Left renal cortex interstitium (tissue), 4 donors: ENCODE measurements at regions not wholly inside any gene's neighbourhood (a gene's known extent, or its start where the extent isn't known, plus 50 kb on each side); places are given as distances from the start of the nearest gene placed in this dataset.
A peak's percentile ranks its signal among the peaks of the same experiment; 100 is the strongest.
"Not testable (repeated sequence)": the region's sequence is repeated elsewhere in the genome, so short reads cannot be mapped to it uniquely, and the experiment has no call there.

Experiments used
- DNase-seq, 4 donors: peaks; one replicate each; pipeline ENCODE4 v3.0.0-alpha.2; 2013; ENCODE audit warnings: low read depth in 4 of 4, low spot score in 2 of 4, missing footprints in 1 of 4

DNA sequence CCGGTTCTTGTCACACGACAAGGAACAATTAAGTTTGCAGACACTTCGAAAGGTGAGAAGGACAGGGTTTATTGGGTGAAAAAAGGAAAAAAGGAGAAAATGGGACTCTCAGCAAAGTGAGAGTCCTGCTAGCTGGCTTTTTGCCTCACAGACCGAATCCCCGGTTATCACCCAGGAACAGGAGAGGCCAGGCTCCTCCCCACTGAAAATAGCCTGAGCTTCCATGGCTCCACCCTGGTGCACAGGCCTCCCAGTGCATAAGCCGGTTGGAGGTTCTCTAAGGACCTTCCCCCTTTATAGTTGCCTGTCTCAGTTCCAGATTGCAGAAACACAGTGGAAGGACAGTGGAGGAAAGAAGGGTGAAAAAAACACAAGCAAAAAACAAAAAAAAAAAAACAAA, 571.7 kb downstream of the KCTD12 start:
- DNase-seq: no peak

DNA sequence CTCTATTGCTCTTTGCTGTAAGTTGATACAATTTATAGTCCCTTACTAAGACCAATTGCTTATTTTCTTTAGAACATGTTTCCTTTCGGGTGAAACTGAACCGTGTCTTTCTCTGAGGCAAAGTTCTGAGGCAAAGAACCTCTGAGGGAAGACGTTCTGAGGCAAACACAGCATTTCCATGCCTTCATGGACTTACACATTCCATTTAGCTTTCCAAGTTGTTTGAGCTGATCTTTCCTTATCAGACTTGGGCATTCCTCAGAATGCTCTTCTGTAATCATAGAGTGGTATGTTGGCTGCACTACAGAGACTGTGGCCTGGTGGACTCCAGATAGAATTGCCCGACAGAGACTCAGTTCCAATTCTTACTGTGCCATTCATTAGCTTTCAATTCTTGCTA, 579.1 kb downstream of the KCTD12 start:
- peak in 2 of 4 donors; percentile 8 to 12 for DNase-seq

DNA sequence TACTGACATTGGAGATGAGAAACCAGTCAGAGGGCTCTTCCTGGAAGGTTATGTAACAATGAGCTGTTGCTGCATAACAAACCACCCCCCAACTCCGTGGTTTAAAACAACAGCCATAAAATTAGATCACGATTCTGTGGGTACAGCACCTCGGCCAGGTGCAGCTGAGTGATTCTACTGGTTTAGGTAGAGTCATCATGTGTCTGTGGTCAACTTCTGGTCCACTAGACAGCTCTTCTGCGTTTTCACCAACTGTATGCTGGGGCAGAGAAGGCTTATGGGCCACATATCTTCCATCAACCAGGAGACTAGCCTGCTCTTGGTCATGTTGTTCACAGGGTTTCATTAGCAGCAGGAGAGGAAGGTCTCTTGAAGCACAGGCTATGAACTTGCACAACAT, 585.5 kb downstream of the KCTD12 start:
- DNase-seq: no peak

DNA sequence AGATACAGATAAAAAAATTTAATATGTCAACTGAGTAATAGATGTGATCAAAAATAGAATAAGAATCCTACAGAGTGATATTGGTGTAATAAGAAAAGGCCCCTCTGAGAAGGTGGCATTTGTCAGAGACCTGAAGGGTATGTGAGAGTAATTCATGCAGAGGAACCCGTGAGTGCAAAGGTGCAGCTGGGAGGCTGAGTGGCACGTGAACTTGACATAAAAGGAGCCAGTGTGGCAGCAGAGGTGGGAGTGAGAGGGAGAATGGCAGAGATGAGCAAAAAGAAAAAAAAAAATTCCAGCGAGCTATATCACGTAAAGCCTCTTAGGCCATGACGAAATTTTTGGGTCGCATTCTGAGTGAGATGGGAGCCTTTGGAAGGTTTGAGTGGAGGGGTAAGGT, 588.9 kb downstream of the KCTD12 start:
- no peak for DNase-seq

DNA sequence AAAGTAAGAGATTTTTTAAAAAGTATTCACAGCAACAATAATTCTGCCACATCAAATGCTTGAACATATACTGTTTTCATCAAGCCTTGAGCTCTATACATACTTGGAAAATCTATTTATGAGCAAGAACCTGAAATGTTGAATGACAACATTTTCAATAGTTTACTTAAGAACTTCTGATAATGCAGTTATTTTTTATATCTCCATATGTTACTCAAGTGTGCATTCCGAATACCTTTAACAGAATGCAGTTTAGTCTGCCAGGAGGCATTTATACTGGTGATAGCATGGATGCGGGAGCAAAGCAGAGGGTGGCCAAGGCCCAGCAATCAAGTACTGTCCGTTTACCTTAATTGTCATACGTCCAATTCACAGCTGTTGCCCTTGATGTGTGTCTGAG, 589.5 kb downstream of the KCTD12 start:
- DNase-seq: no peak

DNA sequence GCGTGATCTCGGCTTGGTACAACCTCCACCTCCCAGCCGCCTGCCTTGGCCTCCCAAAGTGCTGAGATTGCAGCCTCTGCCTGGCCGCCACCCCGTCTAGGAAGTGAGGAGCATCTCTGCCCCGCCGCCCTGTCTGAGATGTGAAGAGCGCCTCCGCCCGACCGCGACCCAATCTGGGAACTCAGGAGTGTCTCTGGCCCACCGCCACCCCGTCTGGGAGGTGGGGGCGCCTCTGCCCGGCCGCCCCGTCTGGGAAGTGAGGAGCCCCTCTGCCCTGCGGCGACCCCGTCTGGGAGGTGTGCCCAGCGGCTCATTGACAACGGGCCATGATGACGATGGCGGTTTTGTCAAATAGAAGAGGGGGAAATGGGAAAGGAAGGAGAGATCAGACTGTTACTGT, 591.2 kb downstream of the KCTD12 start:
- not testable (repeated sequence) for DNase-seq

DNA sequence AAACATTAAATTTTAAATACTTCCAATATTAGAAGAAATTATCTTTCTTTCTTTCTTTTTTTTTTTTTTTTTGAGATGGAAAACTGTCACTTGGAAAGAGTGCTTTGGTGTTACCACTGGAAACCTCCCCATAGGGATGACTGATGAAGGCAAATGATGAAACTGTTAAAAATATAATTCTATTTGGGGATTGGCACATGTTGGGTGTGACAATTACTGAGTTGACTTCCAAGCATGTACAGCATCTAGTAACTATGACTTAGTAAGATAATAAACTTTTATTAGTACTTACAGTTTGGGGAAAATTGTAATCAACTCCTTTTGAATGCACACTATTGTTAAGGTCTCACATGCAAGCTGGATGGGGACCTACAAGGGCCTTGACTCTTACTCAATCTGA, 592.5 kb downstream of the KCTD12 start:
- no peak for DNase-seq

DNA sequence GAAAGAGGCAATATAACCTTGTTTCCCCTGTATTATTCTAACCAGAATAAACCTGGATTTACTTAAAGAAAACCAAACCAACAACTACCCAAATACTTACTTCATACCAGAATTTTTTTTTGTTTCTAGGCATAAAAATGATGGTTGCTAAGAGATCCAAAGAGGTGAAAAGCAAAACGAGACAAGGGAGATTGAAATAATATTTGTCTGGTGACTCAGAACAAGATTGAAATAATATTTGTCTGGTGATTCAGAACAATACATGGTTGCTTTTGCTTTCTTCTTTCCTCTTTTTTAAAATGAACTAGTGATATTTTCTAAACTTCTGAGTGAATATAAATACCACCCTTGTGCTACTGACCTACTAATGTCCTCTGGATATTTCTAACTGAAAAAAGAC, 592.9 kb downstream of the KCTD12 start:
- no peak for DNase-seq

DNA sequence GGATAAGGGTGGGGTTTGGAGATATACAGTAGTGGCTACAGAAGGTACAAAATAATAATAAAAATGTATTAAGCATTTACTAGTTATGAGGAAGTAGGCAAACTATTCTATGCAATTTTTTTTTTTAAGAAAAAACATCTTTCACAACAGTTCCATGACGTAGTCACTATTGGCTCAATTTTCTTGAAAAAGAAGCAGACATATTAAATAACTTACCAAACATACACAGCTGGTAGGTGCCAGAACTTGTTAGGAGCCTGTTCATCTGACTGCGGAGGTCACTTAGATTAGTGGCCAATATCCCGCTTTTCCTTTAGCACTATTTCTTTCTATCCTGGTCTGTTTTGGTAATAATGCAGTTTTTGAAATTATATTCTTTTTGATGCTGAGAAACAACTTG, 593.5 kb downstream of the KCTD12 start:
- DNase-seq: no peak

DNA sequence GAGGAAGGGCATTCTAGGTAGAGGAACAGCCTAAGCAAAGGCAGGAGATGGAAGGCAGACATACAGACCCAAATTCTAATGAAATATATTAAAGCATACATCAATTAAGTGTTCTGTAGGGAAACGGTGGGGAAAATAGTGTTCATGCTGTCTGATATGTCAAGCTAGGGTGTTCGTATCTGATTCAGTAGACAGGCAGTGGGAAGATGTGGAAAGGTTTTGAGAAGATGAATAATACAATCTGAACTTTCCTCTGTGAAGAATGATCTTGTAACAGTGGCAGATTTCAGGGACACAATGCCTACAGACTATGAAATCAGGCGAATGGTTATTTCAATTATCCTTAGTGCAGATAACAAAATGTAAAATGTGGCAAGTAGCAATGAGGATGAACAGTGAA, 594.2 kb downstream of the KCTD12 start:
- DNase-seq: no peak

DNA sequence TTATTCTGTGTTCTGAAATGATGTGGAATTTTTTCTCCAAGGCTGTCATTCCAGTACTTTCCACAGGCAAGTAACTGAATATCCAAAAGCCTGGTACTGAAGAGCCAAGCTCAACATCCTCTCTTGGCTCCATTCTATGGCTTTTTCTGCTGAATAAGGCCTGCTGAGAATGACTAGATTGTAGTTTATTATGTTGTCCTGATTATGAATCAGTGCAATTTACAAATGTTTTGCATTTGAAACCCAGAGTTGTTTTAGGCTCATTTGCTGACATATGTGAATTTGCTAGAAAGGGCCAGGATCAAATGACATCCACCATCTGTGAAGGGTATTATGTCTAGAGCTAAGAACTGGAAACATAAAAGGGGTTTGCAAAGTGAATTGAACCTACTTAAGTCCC, 596.6 kb downstream of the KCTD12 start:
- no peak for DNase-seq

DNA sequence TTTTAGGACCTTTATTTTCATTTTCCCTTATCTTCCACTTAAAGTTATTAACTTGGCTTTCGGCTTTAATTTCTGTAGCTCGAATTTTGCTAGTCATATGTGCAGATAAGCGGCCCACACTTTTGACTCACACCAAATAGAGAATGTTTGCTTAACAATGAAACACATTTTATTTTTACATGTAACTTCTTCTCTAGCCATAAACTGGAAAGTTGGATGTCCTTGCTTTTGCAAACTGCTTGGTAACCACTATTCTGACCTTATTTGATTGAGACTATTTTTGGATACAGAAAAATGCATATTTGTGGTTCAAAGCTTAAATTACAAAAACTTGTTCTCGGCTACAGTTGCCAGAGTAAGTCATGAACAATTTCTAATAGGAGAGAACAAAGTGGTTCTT, 600.0 kb downstream of the KCTD12 start:
- no peak for DNase-seq

DNA sequence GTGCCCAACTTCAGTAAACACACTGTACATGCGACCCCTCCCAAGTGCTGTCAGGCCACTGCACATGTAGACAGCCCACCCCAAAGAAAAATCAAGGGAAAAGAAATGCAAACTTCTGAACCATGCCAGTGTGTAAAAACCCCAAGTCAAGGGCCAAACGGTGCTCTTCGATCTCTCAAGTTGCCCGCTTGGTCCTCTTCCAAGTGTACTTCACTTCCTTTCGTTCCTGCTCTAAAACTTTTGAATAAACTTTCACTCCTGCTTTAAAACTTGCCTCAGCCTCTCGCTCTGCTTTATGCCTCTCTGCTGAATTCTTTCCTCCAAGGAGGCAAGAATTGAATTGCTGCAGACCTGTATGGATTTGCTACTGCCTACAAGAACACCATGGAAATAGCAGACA, 600.7 kb downstream of the KCTD12 start:
- no peak for DNase-seq

DNA sequence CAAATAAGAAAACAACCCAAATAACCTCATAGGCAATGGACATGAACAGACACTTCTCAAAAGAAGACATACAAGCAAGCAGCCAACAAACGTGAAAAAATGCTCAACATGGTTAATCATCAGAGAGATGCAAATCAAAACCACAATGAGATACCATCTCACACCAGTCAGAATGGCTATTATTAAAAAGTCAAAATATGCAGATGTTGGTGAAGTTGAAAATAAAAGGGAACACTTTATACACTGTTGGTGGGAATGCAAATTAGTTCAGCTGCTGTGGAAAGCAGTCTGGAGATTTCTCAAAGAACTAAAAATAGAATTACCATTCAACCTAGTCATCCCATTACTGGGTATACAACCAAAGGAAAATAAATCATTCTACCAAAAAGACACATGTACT, 606.4 kb downstream of the KCTD12 start:
- not testable (repeated sequence) for DNase-seq

DNA sequence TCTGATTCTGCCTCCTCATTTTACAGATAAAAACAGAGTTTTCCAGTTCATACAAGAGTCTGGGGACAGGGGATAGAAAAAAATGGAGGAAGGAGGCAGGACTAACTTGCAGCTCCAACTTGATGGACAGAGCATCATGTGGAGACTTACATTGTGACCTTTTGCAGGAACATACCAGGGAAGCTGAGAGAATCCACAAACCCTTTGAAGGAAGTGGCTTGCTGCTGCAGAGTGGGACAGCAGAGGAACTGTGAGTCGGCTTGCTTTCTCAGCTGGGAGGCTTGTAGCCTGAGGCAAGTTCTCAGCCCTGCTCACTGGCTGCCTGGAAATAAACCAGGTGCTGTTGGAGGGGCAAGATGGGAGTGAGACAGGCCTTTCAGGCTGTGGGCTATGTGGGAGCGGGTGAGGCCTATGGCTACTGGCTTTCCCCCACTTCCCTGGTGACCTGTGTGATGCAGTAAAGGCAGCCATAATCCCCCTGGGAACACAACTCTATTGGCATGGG, 614.4 kb downstream of the KCTD12 start:
- no peak for DNase-seq

DNA sequence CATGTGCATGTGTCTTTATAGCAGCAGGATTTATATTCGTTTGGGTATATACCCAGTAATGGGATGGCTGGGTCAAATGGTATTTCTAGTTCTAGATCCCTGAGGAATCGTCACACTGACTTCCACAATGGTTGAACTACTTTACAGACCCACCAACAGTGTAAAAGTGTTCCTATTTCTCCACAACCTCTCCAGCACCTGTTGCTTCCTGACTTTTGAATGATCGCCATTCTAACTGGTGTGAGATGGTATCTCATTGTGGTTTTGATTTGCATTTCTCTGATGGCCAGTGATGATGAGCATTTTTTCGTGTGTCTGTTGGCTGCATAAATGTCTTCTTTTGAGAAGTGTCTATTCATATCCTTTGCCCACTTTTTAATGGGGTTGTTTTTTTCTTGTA, 617.9 kb downstream of the KCTD12 start:
- not testable (repeated sequence) for DNase-seq

DNA sequence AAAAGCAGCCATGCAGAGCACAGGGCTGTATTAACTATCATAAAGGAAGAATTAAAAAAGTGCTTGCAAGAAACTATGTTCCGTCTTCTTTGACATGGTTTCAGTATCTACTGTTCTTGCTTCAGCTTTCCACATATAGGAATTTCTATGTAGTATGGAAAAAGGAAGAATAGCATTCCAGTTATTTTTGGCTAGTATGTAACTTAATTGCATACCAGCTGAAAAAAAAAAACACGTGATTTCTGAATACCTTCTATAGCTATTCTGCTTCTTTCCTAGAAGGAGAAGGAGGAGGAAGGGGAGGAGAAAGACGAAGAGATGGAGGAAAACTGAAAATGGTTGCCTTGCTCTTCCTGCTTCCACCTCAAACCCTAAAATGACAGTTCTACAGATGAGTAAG, 619.0 kb downstream of the KCTD12 start:
- no peak for DNase-seq

DNA sequence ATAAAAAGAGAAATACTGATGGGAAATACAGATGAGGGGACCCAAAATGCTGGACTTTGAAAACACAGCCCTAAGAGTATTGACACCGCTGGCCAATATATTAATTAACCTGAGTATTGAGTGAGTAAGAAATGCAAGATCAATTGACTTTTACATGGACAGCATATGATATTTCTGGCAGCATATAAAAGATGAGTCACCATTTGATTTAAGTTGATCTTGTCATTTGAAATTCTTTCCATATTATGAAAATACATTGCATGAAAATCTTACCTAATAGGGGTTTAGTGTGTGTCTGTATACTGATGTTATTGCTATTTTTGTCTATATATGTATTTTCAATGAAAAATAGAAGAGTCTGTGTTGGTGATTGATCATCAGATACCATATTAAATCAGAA, 619.6 kb downstream of the KCTD12 start:
- no peak for DNase-seq

DNA sequence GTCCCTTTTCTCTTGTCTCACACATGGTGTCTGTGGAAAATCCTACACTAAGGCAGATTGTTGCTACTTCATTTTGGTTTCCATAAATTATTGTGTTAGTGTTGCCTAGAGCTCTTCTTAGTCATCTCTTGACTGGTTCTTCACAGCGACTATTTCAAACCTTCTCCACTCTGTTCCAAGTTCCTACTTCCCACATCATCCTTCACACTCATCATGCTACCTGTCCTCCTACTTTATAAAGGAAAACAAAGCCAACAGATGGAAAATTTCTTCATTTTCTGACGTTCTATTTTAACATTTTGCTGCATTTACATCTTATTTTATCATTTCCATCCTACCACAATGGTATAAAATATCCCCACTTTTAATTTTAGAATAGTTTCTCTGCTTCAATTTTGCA, 614.1 kb downstream of the LMO7 start:
- no peak for DNase-seq

DNA sequence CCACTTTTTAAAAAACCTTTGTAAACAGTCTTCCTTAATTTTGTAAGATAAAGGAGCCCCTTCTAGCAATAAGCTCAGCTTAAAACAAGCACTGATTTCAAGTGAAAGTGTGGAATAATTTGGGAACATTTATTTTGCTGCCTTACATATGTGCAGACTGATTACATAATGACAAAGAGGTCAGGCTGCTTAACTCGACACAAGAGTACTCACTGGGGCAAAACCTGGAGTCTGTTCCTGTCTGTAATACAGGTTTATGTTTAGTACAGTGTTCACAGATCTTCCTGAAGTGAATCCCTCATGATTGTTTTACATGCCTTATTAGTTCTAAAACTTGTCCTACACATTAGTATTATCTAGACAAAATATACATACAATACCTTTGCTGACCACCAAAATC, 609.8 kb downstream of the LMO7 start:
- no peak for DNase-seq

DNA sequence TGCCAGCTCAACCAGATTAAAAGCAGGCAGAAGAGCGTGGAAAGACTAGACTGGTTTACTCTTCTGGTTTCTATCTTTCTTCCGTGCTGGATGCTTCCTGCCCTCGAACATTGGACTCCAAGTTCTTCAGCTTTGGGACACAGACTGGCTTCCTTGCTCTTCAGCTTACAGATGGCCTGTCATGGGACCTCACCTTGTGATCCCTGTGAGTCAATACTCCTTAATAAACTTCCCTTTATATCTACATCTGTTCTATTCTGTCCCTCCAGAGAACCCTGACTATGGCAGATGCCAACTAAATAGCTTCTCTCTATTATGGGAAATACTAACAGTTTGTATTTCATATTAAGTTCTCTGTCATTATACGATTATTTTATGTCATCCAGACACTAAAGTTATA, 609.1 kb downstream of the LMO7 start:
- DNase-seq: no peak

DNA sequence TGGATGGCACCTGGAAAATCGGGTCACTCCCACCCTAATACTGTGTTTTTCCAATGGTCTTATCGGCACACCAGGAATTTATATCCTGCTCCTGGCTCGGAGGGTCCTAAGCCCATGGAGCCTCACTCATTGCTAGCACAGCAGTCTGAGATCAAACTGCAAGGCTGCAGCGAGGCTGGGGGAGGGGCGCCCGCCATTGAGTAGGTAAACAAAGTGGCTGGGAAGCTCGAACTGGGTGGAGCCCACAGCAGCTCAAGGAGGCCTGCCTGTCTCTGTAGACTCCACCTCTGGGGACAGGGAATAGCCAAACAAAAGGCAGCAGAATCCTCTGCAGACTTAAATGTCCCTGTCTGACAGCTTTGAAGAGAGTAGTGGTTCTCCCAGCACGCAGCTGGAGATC, 607.0 kb downstream of the LMO7 start:
- DNase-seq: not testable (repeated sequence)

DNA sequence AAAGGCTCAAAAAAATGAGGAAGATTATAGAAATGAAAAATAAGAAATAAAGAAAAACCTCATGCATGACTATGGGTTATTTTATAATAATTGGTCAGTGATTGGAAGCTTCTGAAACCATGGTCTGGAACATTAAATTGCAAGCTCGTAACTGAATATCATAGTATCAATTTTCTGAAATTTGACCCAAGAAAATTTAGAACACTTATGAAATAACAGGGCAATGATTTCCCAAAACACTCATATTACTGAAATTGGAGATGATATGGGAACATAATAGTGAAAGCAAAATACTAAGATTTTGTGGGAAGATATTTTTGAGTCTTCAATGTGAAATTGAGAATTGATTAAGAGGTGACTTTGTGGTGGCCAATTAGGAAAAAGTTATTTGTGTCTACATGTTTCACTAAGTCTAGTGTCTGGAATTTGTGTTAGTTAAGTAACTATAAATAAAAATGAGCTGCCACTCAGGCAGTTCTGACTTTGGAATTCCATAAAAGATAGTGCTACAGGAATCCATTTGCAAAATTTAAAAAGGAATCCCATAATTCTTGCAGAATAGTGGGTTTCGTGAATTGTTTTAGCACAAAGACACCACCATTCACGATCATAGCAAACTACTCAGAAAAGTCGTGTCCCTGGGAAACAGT, 603.0 kb downstream of the LMO7 start:
- DNase-seq: no peak
